Loucy (cell line): ENCODE measurements at regions not wholly inside any gene's neighbourhood (a gene's known extent, or its start where the extent isn't known, plus 50 kb on each side); places are given as distances from the start of the nearest gene placed in this dataset.
A peak's percentile ranks its signal among the peaks of the same experiment; 100 is the strongest.

Experiments
- H2AFZ ChIP-seq: fragments of 200-600 bp; sonication (generic); 2 replicates; pipeline ENCODE4 v1.6.0; 2016; ENCODE audit warnings: antibody characterized with exemption, mild to moderate bottlenecking, low read length, moderate library complexity
- H3F3A ChIP-seq: fragments of 200-600 bp; 2 replicates; pipeline ENCODE4 v1.6.0; 2016; ENCODE audit warnings: antibody characterized with exemption, low read depth, mild to moderate bottlenecking
- H3K27me3 ChIP-seq: fragments of 200-600 bp; sonication (generic); 2 replicates; pipeline ENCODE4 v1.6.1; 2014; ENCODE audit warnings: low read length, mild to moderate bottlenecking; ENCODE audit not compliant: insufficient read depth, poor library complexity, severe bottlenecking
- H3K36me3 ChIP-seq: fragments of 200-600 bp; sonication (generic); 2 replicates; pipeline ENCODE4 v1.6.1; 2016; ENCODE audit warnings: low read length; ENCODE audit not compliant: insufficient read depth
- H3K4me1 ChIP-seq: fragments of 200-600 bp; sonication (generic); 2 replicates; pipeline ENCODE4 v1.5.1; 2014; ENCODE audit warnings: low read length, mild to moderate bottlenecking; ENCODE audit not compliant: insufficient read depth, poor library complexity, severe bottlenecking
- H3K4me2 ChIP-seq: fragments of 200-600 bp; sonication (generic); 2 replicates; pipeline ENCODE4 v1.6.0; 2014; ENCODE audit warnings: antibody characterized with exemption, low read length, low read depth, mild to moderate bottlenecking; ENCODE audit not compliant: poor library complexity, severe bottlenecking
- H3K4me3 ChIP-seq: fragments of 200-600 bp; sonication (generic); 2 replicates; pipeline ENCODE4 v1.5.1; 2014; ENCODE audit warnings: low read length, mild to moderate bottlenecking, mixed read lengths; ENCODE audit not compliant: poor library complexity, severe bottlenecking
- H3K79me2 ChIP-seq: fragments of 200-600 bp; sonication (generic); 2 replicates; pipeline ENCODE4 v1.6.1; 2014; ENCODE audit warnings: low read length; ENCODE audit not compliant: insufficient read depth
- H3K9ac ChIP-seq: fragments of 200-600 bp; sonication (generic); 2 replicates; pipeline ENCODE4 v1.6.0; 2014; ENCODE audit warnings: mild to moderate bottlenecking, low read depth, low read length, moderate library complexity; ENCODE audit not compliant: poor library complexity, severe bottlenecking
- H3K9me2 ChIP-seq: fragments of 200-600 bp; sonication (generic); replicated peaks from 2 replicates; pipeline ENCODE4 v1.6.1; 2016; ENCODE audit warnings: low read depth, low read length, mixed read lengths
- H3K9me3 ChIP-seq: fragments of 200-600 bp; sonication (generic); 2 replicates; pipeline ENCODE4 v1.6.1; 2014; ENCODE audit warnings: mild to moderate bottlenecking, antibody characterized with exemption, low read length, low read depth; ENCODE audit not compliant: insufficient read depth
- H4K20me1 ChIP-seq: fragments of 200-600 bp; sonication (generic); 2 replicates; pipeline ENCODE4 v1.6.0; 2014; ENCODE audit warnings: antibody characterized with exemption, low read length, mild to moderate bottlenecking; ENCODE audit not compliant: insufficient read depth, poor library complexity, severe bottlenecking
- CTCF ChIP-seq: fragments of 200-600 bp; sonication (generic); conservative IDR thresholded peaks from 2 replicates; pipeline ENCODE4 v1.5.1; 2014; ENCODE audit warnings: mild to moderate bottlenecking, antibody characterized with exemption, low read length
- EZH2phosphoT487 ChIP-seq: fragments of 200-600 bp; IDR thresholded peaks from 2 replicates; pipeline ENCODE4 v1.6.1; 2018; ENCODE audit warnings: antibody characterized with exemption, mild to moderate bottlenecking, moderate library complexity, borderline replicate concordance

GRCh38 chr2:236962816-236963215 is 122.9 kb upstream of the COPS8 start:
- no peaks in the 10 kb centered on the region for H3K9me2 ChIP-seq
- no peak for TF ChIP-seq EZH2phosphoT487
- no peak for TF ChIP-seq CTCF
- no peak overlapping the region for H3K4me2 ChIP-seq
- H4K20me1 ChIP-seq: no peaks in the 10 kb centered on the region
- peaks cover 46% of the 10 kb centered on the region for H3K4me1 ChIP-seq
- no peaks in the 10 kb centered on the region for H3K79me2 ChIP-seq
- H3K36me3 ChIP-seq: no peaks in the 10 kb centered on the region
- peaks cover 5% of the 10 kb centered on the region; the same call in 1 of the 2 replicates for H3F3A ChIP-seq
- H3K4me3 ChIP-seq: no peak overlapping the region
- H3K9ac ChIP-seq: no peak overlapping the region
- H3K27me3 ChIP-seq: no peaks in the 10 kb centered on the region
- H2AFZ ChIP-seq: peak overlapping the region; percentile 58; the same call in 1 of the 2 replicates
- no peaks in the 10 kb centered on the region for H3K9me3 ChIP-seq

- no peaks in the 10 kb centered on the region for H4K20me1 ChIP-seq
- no peaks in the 10 kb centered on the region for H3K36me3 ChIP-seq
- no peaks in the 10 kb centered on the region for H3K9me2 ChIP-seq
- H3K4me2 ChIP-seq: no peak overlapping the region
- peaks cover 11% of the 10 kb centered on the region; the same call in 1 of the 2 replicates for H3F3A ChIP-seq
- no peak overlapping the region for H2AFZ ChIP-seq
- no peak overlapping the region for H3K9ac ChIP-seq
- H3K27me3 ChIP-seq: no peaks in the 10 kb centered on the region
- no peaks in the 10 kb centered on the region for H3K79me2 ChIP-seq
- H3K9me3 ChIP-seq: no peaks in the 10 kb centered on the region
- H3K4me1 ChIP-seq: peaks cover 47% of the 10 kb centered on the region
- no peak overlapping the region for H3K4me3 ChIP-seq
- TF ChIP-seq CTCF (no peak), EZH2phosphoT487 (no peak)
Measured at GRCh38 chr2:236963631-236964182, 122.0 kb upstream of the COPS8 start.

- TF ChIP-seq EZH2phosphoT487 (no peak), CTCF (no peak)
- H3K4me2 ChIP-seq: no peak overlapping the region
- no peak overlapping the region for H2AFZ ChIP-seq
Measured at GRCh38 chr2:236964291-236964690, 121.4 kb upstream of the COPS8 start.

More at GRCh38 chr2:236964291-236964690, 121.4 kb upstream of the COPS8 start:
- Histone ChIP-seq H3K9me3 (no peaks in the 10 kb centered on the region), H4K20me1 (no peaks in the 10 kb centered on the region), H3K4me3 (no peak overlapping the region), H3F3A (peaks cover 15% of the 10 kb centered on the region; the same call in 1 of the 2 replicates), H3K27me3 (no peaks in the 10 kb centered on the region), H3K4me1 (peaks cover 53% of the 10 kb centered on the region), H3K36me3 (no peaks in the 10 kb centered on the region), H3K79me2 (peaks cover 5% of the 10 kb centered on the region; the same call in 1 of the 2 replicates), H3K9me2 (no peaks in the 10 kb centered on the region), H3K9ac (no peak overlapping the region)
